SK-N-SH treated with all-trans-retinoic acid at 6 μM for 48 hours (cell line): ENCODE measurements at regions not wholly inside any gene's neighbourhood (a gene's known extent, or its start where the extent isn't known, plus 50 kb on each side); places are given as distances from the start of the nearest gene placed in this dataset.

Experiments used
- ATAC-seq: fragments of 200-7000 bp; cut with Tn5 transposase; 3 replicates; pipeline ENCODE4 v1.9.1; 2020; ENCODE audit warnings: mild to moderate bottlenecking, moderate library complexity
- ARNTL ChIP-seq: fragments of 450-650 bp; formaldehyde crosslinking; IDR thresholded peaks from 2 replicates; pipeline ENCODE4 v1.5.0; 2020; ENCODE audit warnings: low read depth, mild to moderate bottlenecking, moderate library complexity, borderline replicate concordance
- BACH2 ChIP-seq: fragments of 250-450 bp; sonication (Bioruptor Pico); IDR thresholded peaks from 2 replicates; pipeline ENCODE4 v1.9.0; 2021; ENCODE audit warnings: mild to moderate bottlenecking, borderline replicate concordance
- CREB5 ChIP-seq: fragments of 250-450 bp; sonication (Bioruptor Pico); IDR thresholded peaks from 2 replicates; pipeline ENCODE4 v1.5.1; 2020; ENCODE audit warnings: low read depth, mild to moderate bottlenecking, moderate library complexity
- CSDC2 ChIP-seq: fragments of 250-450 bp; sonication (Bioruptor Pico); IDR thresholded peaks from 2 replicates; pipeline ENCODE4 v1.5.0; 2020; ENCODE audit warnings: mild to moderate bottlenecking, moderate library complexity
- ESRRG ChIP-seq: fragments of 250-450 bp; sonication (Bioruptor Pico); IDR thresholded peaks from 2 replicates; pipeline ENCODE4 v1.6.1; 2021; ENCODE audit warnings: mild to moderate bottlenecking
- GLIS3 ChIP-seq: fragments of 250-450 bp; sonication (Bioruptor Pico); IDR thresholded peaks from 2 replicates; pipeline ENCODE4 v1.5.0; 2020; ENCODE audit warnings: mild to moderate bottlenecking, moderate library complexity
- ISL1 ChIP-seq: fragments of 250-450 bp; sonication (Bioruptor Pico); IDR thresholded peaks from 2 replicates; pipeline ENCODE4 v2.1.2; 2022; ENCODE audit warnings: mild to moderate bottlenecking, moderate library complexity
- OSR1 ChIP-seq: fragments of 250-450 bp; sonication (Bioruptor Pico); IDR thresholded peaks from 2 replicates; pipeline ENCODE4 v1.8.0; 2022; ENCODE audit warnings: moderate library complexity, mild to moderate bottlenecking, inconsistent platforms
- RARB ChIP-seq: fragments of 250-450 bp; sonication (Bioruptor Pico); IDR thresholded peaks from 2 replicates; pipeline ENCODE4 v1.8.0; 2021; ENCODE audit warnings: mild to moderate bottlenecking, moderate library complexity
- SNAI2 ChIP-seq: fragments of 250-450 bp; sonication (Bioruptor Pico); IDR thresholded peaks from 2 replicates; pipeline ENCODE4 v1.5.0; 2020; ENCODE audit warnings: mild to moderate bottlenecking, moderate library complexity
- TCF4 ChIP-seq: fragments of 250-450 bp; sonication (Bioruptor Pico); IDR thresholded peaks from 2 replicates; pipeline ENCODE4 v1.8.0; 2021; ENCODE audit warnings: mild to moderate bottlenecking, moderate library complexity, borderline replicate concordance
- TOX ChIP-seq: fragments of 250-450 bp; sonication (Bioruptor Pico); IDR thresholded peaks from 2 replicates; pipeline ENCODE4 v1.8.0; 2021; ENCODE audit warnings: mild to moderate bottlenecking, moderate library complexity, borderline replicate concordance
- ZC3H10 ChIP-seq: fragments of 250-450 bp; sonication (Bioruptor Pico); IDR thresholded peaks from 2 replicates; pipeline ENCODE4 v1.5.1; 2021; ENCODE audit warnings: mild to moderate bottlenecking, moderate library complexity
- ZFP3 ChIP-seq: fragments of 250-450 bp; sonication (Bioruptor Pico); IDR thresholded peaks from 2 replicates; pipeline ENCODE4 v1.5.0; 2020; ENCODE audit warnings: mild to moderate bottlenecking, moderate library complexity
- ZFP30 ChIP-seq: fragments of 450-650 bp; formaldehyde crosslinking; IDR thresholded peaks from 2 replicates; pipeline ENCODE4 v1.5.0; 2022; ENCODE audit warnings: mild to moderate bottlenecking, moderate library complexity
- ZNF565 ChIP-seq: fragments of 450-650 bp; formaldehyde crosslinking; conservative IDR thresholded peaks from 2 replicates; pipeline ENCODE4 v1.5.0; 2020; ENCODE audit warnings: low read depth, mild to moderate bottlenecking, moderate library complexity
- ZNF70 ChIP-seq: fragments of 450-650 bp; formaldehyde crosslinking; IDR thresholded peaks from 2 replicates; pipeline ENCODE4 v1.5.0; 2020; ENCODE audit warnings: mild to moderate bottlenecking, moderate library complexity
- ZNF8 ChIP-seq: fragments of 450-650 bp; formaldehyde crosslinking; IDR thresholded peaks from 2 replicates; pipeline ENCODE4 v1.5.0; 2020; ENCODE audit warnings: mild to moderate bottlenecking, moderate library complexity
- TF ChIP-seq, protein P1 (sequence below): fragments of 250-450 bp; sonication (Bioruptor Pico); IDR thresholded peaks from 2 replicates; pipeline ENCODE4 v1.5.0; 2020; ENCODE audit warnings: mild to moderate bottlenecking, moderate library complexity
- TF ChIP-seq, protein P2 (sequence below): fragments of 250-450 bp; sonication (Bioruptor Pico); IDR thresholded peaks from 2 replicates; pipeline ENCODE4 v1.8.0; 2020; ENCODE audit warnings: mild to moderate bottlenecking, moderate library complexity, borderline replicate concordance
- TF ChIP-seq, protein P3 (sequence below): fragments of 250-450 bp; sonication (Bioruptor Pico); IDR thresholded peaks from 2 replicates; pipeline ENCODE4 v1.5.1; 2021; ENCODE audit warnings: mild to moderate bottlenecking, moderate library complexity

DNA sequence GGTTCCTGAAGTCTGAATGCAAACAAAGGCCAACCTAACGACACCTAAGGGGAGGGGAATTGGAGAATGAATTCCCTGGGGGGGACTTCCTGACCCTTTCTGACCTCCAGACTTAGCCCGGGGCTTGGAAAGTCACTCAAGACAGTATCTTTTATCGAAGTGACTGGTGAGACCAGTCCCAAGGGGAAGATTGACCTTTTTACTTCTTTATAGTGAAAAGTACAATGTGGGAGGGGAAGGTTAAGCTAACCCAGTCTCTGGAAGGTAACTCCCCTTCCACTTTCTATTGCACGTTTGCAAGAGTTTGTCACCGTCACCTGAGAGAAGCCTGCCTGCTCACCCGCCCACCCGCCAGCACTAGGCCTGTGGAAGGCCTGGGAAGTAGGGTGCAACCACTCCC is 111.9 kb downstream of the EFNB2 start:
- TF ChIP-seq ZNF8 (no peak), RARB (no peak), ZNF565 (CRISPR knock-in tag) (no peak), ESRRG (CRISPR knock-in tag) (no peak), SNAI2 (CRISPR knock-in tag) (no peak), TCF4 (CRISPR knock-in tag) (no peak), GLIS3 (CRISPR knock-in tag) (no peak), ARNTL (CRISPR knock-in tag) (no peak), ZFP30 (CRISPR knock-in tag) (no peak), CREB5 (CRISPR knock-in tag) (no peak), ZNF70 (CRISPR knock-in tag) (no peak), ISL1 (CRISPR knock-in tag) (no peak), BACH2 (CRISPR knock-in tag) (no peak), ZC3H10 (CRISPR knock-in tag) (no peak)
- TF ChIP-seq, protein P1, sequence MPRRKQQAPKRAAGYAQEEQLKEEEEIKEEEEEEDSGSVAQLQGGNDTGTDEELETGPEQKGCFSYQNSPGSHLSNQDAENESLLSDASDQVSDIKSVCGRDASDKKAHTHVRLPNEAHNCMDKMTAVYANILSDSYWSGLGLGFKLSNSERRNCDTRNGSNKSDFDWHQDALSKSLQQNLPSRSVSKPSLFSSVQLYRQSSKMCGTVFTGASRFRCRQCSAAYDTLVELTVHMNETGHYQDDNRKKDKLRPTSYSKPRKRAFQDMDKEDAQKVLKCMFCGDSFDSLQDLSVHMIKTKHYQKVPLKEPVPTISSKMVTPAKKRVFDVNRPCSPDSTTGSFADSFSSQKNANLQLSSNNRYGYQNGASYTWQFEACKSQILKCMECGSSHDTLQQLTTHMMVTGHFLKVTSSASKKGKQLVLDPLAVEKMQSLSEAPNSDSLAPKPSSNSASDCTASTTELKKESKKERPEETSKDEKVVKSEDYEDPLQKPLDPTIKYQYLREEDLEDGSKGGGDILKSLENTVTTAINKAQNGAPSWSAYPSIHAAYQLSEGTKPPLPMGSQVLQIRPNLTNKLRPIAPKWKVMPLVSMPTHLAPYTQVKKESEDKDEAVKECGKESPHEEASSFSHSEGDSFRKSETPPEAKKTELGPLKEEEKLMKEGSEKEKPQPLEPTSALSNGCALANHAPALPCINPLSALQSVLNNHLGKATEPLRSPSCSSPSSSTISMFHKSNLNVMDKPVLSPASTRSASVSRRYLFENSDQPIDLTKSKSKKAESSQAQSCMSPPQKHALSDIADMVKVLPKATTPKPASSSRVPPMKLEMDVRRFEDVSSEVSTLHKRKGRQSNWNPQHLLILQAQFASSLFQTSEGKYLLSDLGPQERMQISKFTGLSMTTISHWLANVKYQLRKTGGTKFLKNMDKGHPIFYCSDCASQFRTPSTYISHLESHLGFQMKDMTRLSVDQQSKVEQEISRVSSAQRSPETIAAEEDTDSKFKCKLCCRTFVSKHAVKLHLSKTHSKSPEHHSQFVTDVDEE, result no peak
- TF ChIP-seq, protein P2, sequence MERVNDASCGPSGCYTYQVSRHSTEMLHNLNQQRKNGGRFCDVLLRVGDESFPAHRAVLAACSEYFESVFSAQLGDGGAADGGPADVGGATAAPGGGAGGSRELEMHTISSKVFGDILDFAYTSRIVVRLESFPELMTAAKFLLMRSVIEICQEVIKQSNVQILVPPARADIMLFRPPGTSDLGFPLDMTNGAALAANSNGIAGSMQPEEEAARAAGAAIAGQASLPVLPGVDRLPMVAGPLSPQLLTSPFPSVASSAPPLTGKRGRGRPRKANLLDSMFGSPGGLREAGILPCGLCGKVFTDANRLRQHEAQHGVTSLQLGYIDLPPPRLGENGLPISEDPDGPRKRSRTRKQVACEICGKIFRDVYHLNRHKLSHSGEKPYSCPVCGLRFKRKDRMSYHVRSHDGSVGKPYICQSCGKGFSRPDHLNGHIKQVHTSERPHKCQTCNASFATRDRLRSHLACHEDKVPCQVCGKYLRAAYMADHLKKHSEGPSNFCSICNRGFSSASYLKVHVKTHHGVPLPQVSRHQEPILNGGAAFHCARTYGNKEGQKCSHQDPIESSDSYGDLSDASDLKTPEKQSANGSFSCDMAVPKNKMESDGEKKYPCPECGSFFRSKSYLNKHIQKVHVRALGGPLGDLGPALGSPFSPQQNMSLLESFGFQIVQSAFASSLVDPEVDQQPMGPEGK (CRISPR knock-in tag), result no peak
- ATAC-seq, result no peak

DNA sequence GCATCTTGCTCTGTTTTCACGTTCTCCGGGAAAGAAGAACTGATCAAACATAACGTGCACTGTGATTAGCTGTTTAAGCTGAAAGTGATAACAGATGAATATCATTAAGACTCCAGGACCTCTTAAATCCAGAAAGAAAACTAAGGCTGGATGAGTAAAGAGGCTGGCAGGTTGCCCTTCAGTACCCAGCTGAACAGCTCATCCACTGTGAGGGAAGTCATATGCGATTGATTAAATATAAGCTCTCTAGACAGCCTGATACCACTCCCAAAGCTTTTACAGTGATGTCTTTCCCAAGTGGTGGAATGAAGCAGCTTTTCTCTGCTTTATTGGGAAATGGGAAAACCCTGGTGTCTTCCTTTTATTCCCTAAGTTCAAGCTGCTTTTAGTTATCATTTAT is 116.9 kb downstream of the EFNB2 start:
- peak; percentile 99 for ATAC-seq

GRCh38 chr13:106417467-106418110 is 117.9 kb downstream of the EFNB2 start:
- TF ChIP-seq OSR1 (CRISPR knock-in tag), result no peak
- no peak for TF ChIP-seq BACH2 (CRISPR knock-in tag)
- no peak for TF ChIP-seq ZNF8
- no peak for TF ChIP-seq CSDC2
- TF ChIP-seq TCF4 (CRISPR knock-in tag), result no peak
- TF ChIP-seq SNAI2 (CRISPR knock-in tag), result no peak
- TF ChIP-seq ZFP30 (CRISPR knock-in tag), result no peak
- TF ChIP-seq, protein P3, sequence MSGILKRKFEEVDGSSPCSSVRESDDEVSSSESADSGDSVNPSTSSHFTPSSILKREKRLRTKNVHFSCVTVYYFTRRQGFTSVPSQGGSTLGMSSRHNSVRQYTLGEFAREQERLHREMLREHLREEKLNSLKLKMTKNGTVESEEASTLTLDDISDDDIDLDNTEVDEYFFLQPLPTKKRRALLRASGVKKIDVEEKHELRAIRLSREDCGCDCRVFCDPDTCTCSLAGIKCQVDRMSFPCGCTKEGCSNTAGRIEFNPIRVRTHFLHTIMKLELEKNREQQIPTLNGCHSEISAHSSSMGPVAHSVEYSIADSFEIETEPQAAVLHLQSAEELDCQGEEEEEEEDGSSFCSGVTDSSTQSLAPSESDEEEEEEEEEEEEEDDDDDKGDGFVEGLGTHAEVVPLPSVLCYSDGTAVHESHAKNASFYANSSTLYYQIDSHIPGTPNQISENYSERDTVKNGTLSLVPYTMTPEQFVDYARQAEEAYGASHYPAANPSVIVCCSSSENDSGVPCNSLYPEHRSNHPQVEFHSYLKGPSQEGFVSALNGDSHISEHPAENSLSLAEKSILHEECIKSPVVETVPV (CRISPR knock-in tag), result no peak
- no peak for TF ChIP-seq CREB5 (CRISPR knock-in tag)
- no peak for TF ChIP-seq ESRRG (CRISPR knock-in tag)
- TF ChIP-seq TOX (CRISPR knock-in tag), result no peak
- no peak for TF ChIP-seq ZNF70 (CRISPR knock-in tag)
- TF ChIP-seq ZFP3, result no peak
- TF ChIP-seq, protein P2 (CRISPR knock-in tag), result no peak
- no peak for ATAC-seq

More for the DNA sequence above, 116.9 kb downstream of the EFNB2 start:
- TF ChIP-seq ZC3H10 (CRISPR knock-in tag) (no peak), TCF4 (CRISPR knock-in tag) (0 out of 2 replicates have a peak, but pooled peaks have one; percentile 20), BACH2 (CRISPR knock-in tag) (no peak)
